PC-9 (cell line): ENCODE measurements at regions not wholly inside any gene's neighbourhood (a gene's known extent, or its start where the extent isn't known, plus 50 kb on each side); places are given as distances from the start of the nearest gene placed in this dataset.

Experiments used
- BruUV-seq: library from RNA; stranded (reverse); fragments of 400-500 nt; replicated peaks from 2 replicates; lab custom pipeline; 2021; lab: Mats Ljungman, UMichigan
- CTCF ChIA-PET: fragments of 300-600 bp; sonication (Branson Sonifier 250); formaldehyde crosslinking; loops from one replicate; lab custom pipeline; 2022; ENCODE audit warnings: antibody characterized with exemption; lab: Charles Lee
- POLR2A ChIA-PET: fragments of 300-600 bp; sonication (Branson Sonifier 250); formaldehyde crosslinking; loops from one replicate; lab custom pipeline; 2022; ENCODE audit warnings: antibody characterized with exemption; ENCODE audit not compliant: unreplicated experiment; lab: Charles Lee
- DNase-seq, 2 experiments: peaks; one replicate each; pipeline versions ENCODE4 v3.0.0 to v3.0.0-alpha.2; 2015 to 2022; ENCODE audit warnings: mixed read lengths in 1 of 2
- H2AFZ ChIP-seq: fragments of 200-600 bp; sonication (generic); 2 replicates; pipeline ENCODE4 v1.8.1; 2017; ENCODE audit warnings: antibody characterized with exemption
- H3F3A ChIP-seq: fragments of 200-600 bp; sonication (generic); 2 replicates; pipeline ENCODE4 v1.8.1; 2017; ENCODE audit warnings: antibody characterized with exemption, mild to moderate bottlenecking, low read depth; ENCODE audit not compliant: insufficient read depth
- H3K27ac ChIP-seq: fragments of 200-600 bp; sonication (generic); 2 replicates; pipeline ENCODE4 v1.6.1; 2016; ENCODE audit warnings: mixed run types
- H3K27me3 ChIP-seq: fragments of 200-600 bp; sonication (generic); 2 replicates; pipeline ENCODE4 v1.6.1; 2016; ENCODE audit warnings: low read depth, mixed run types; ENCODE audit not compliant: insufficient read depth
- H3K36me3 ChIP-seq: fragments of 200-600 bp; sonication (generic); 2 replicates; pipeline ENCODE4 v1.6.1; 2016; ENCODE audit warnings: low read depth, mixed run types
- H3K4me1 ChIP-seq: fragments of 200-600 bp; sonication (generic); replicated peaks from 2 replicates; pipeline ENCODE4 v1.6.1; 2016; ENCODE audit warnings: mixed run types; ENCODE audit not compliant: insufficient read depth
- H3K4me2 ChIP-seq: fragments of 200-600 bp; sonication (generic); 2 replicates; pipeline ENCODE4 v1.6.1; 2017; ENCODE audit warnings: mixed run types
- H3K4me3 ChIP-seq: fragments of 200-600 bp; sonication (generic); 2 replicates; pipeline ENCODE4 v1.6.1; 2016; ENCODE audit warnings: mixed run types
- H3K79me2 ChIP-seq: fragments of 200-600 bp; sonication (generic); 2 replicates; pipeline ENCODE4 v1.6.1; 2017; ENCODE audit warnings: low read depth, mixed run types
- H3K9me2 ChIP-seq: fragments of 200-600 bp; sonication (generic); 2 replicates; pipeline ENCODE4 v1.8.1; 2017; ENCODE audit warnings: mild to moderate bottlenecking; ENCODE audit not compliant: insufficient read depth
- H3K9me3 ChIP-seq: fragments of 200-600 bp; sonication (generic); 2 replicates; pipeline ENCODE4 v1.8.1; 2016; ENCODE audit warnings: low read depth; ENCODE audit not compliant: insufficient read depth
- H4K20me1 ChIP-seq: fragments of 200-600 bp; sonication (generic); 2 replicates; pipeline ENCODE4 v1.8.1; 2017; ENCODE audit not compliant: insufficient read depth
- EZH2 ChIP-seq: fragments of 200-600 bp; sonication (generic); IDR thresholded peaks from 2 replicates; pipeline ENCODE4 v1.8.0; 2017; ENCODE audit warnings: antibody characterized with exemption, low read depth
- intact Hi-C: fragments of 100-400 bp; cut with micrococcal nuclease; formaldehyde crosslinking; loops from one replicate; pipeline ENCODE4 v1.10.0; 2022; ENCODE audit not compliant: unreplicated experiment
- TF ChIP-seq, protein P1 (sequence below): fragments of 200-600 bp; sonication (generic); conservative IDR thresholded peaks from 2 replicates; pipeline ENCODE4 v1.6.1; 2017; ENCODE audit warnings: mixed run types, antibody characterized with exemption, mild to moderate bottlenecking, moderate library complexity

DNA sequence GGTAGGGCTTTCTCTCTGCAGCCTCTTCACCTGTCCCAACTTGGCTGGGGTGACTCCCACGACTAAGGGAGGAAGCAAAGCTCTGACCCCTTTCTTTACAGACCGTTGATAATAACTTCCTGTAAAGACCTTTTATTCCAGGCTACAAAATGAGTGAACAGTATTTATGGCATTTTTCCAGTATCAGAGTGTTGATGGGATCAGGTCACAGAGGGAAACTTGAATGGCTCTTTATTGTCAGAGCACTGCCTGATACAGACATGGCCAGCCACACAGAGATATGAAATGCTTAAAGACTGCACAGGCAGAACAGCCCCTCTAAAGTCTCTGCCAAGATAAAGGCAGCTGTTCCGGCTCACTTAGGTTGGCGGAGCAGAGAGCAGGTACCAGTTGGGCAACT is 1033.9 kb upstream of the NR2F2 start:
- no peaks in the 10 kb centered on the region for H3K9me2 ChIP-seq
- POLR2A ChIA-PET, result no interaction called here
- no peak for DNase-seq
- TF ChIP-seq, protein P1, sequence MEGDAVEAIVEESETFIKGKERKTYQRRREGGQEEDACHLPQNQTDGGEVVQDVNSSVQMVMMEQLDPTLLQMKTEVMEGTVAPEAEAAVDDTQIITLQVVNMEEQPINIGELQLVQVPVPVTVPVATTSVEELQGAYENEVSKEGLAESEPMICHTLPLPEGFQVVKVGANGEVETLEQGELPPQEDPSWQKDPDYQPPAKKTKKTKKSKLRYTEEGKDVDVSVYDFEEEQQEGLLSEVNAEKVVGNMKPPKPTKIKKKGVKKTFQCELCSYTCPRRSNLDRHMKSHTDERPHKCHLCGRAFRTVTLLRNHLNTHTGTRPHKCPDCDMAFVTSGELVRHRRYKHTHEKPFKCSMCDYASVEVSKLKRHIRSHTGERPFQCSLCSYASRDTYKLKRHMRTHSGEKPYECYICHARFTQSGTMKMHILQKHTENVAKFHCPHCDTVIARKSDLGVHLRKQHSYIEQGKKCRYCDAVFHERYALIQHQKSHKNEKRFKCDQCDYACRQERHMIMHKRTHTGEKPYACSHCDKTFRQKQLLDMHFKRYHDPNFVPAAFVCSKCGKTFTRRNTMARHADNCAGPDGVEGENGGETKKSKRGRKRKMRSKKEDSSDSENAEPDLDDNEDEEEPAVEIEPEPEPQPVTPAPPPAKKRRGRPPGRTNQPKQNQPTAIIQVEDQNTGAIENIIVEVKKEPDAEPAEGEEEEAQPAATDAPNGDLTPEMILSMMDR, result no peak
- TF ChIP-seq EZH2, result no peak
- H3K9me3 ChIP-seq, result no peaks in the 10 kb centered on the region
- H3K79me2 ChIP-seq, result no peaks in the 10 kb centered on the region
- CTCF ChIA-PET, result no interaction called here
- H3K4me2 ChIP-seq, result no peak overlapping the region
- H2AFZ ChIP-seq, result no peak overlapping the region
- H3F3A ChIP-seq, result no peaks in the 10 kb centered on the region
- no peak overlapping the region for H3K27ac ChIP-seq
- intact Hi-C loops, result no loop called here
- BruUV-seq, result no TSS peak
- H3K4me1 ChIP-seq, result no peaks in the 10 kb centered on the region
- no peaks in the 10 kb centered on the region for H3K36me3 ChIP-seq
- H3K27me3 ChIP-seq, result no peaks in the 10 kb centered on the region
- H3K4me3 ChIP-seq, result no peak overlapping the region
- no peaks in the 10 kb centered on the region for H4K20me1 ChIP-seq

DNA sequence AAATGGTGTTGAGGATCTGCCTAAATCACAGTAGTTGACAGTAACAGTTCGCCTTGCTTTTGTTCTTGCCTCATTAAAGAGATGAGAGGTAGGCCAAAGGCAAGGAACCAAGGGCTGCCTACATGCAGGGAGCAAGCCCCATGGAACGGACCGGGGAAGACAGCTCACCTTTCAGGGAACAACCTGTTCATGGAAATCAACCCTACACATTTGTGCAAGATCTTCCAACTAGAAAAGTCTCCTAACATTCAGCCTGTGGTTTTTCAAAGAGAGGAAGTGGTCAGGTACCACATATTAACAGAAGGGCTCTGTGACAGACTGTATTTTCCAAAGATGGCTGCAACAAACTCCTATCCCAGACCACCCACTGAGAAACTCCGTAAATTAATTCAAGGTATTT is 1031.8 kb upstream of the NR2F2 start:
- Histone ChIP-seq H3K36me3 (no peaks in the 10 kb centered on the region), H3K79me2 (no peaks in the 10 kb centered on the region), H3F3A (no peaks in the 10 kb centered on the region), H3K9me2 (no peaks in the 10 kb centered on the region), H3K4me2 (no peak overlapping the region), H3K4me1 (no peaks in the 10 kb centered on the region), H3K9me3 (no peaks in the 10 kb centered on the region), H4K20me1 (no peaks in the 10 kb centered on the region), H2AFZ (no peak overlapping the region), H3K27ac (no peak overlapping the region), H3K4me3 (no peak overlapping the region), H3K27me3 (no peaks in the 10 kb centered on the region)
- TF ChIP-seq EZH2, result no peak
- TF ChIP-seq, protein P1, result no peak
- intact Hi-C loops, result no loop called here
- no peak for DNase-seq
- no TSS peak for BruUV-seq
- ChIA-PET POLR2A (no interaction called here), CTCF (no interaction called here)

DNA sequence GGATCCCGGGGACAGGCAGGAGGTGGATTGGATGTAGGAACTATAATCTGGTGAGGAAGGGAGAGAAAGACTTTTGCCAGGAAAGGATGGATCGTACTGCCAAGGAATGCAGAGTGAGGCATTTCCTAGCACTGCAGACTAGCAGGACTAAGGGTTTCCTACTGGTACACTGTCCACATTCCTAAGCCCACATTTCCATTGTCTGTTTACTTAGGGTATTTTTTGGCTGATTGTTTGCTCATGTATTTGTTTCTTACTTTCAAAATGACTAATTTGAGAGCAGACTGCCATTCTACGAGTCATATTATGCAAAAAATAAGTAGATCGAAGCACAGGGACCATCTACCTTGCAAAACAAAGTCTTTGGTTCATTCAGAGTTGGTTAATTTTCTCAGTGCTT is 1029.5 kb upstream of the NR2F2 start:
- DNase-seq, result no peak
- no peak overlapping the region for H3K4me3 ChIP-seq

More for the DNA sequence above, 1029.5 kb upstream of the NR2F2 start:
- no peaks in the 10 kb centered on the region for H4K20me1 ChIP-seq
- no peaks in the 10 kb centered on the region for H3K79me2 ChIP-seq
- no peaks in the 10 kb centered on the region for H3K4me1 ChIP-seq
- H3K9me3 ChIP-seq, result no peaks in the 10 kb centered on the region
- no peak overlapping the region for H2AFZ ChIP-seq
- no peaks in the 10 kb centered on the region for H3F3A ChIP-seq
- H3K27ac ChIP-seq, result no peak overlapping the region
- no peaks in the 10 kb centered on the region for H3K9me2 ChIP-seq
- ChIA-PET POLR2A (no interaction called here), CTCF (no interaction called here)
- intact Hi-C loops, result no loop called here
- no TSS peak for BruUV-seq
- no peaks in the 10 kb centered on the region for H3K36me3 ChIP-seq
- peak overlapping the region; percentile 9; the same call in 1 of the 2 replicates for H3K4me2 ChIP-seq
- TF ChIP-seq, protein P1, result no peak
- H3K27me3 ChIP-seq, result no peaks in the 10 kb centered on the region
